Hepatocyte (in vitro differentiated cells): ENCODE measurements at regions not wholly inside any gene's neighbourhood (a gene's known extent, or its start where the extent isn't known, plus 50 kb on each side); places are given as distances from the start of the nearest gene placed in this dataset.

ENCODE experiments used
- DNase-seq: peaks from one replicate; pipeline ENCODE4 v3.0.0-alpha.2; 2016; ENCODE audit warnings: low spot score
- H2AFZ ChIP-seq: fragments of 200-600 bp; sonication (generic); 2 replicates; pipeline ENCODE4 v1.6.0; 2016; ENCODE audit warnings: antibody characterized with exemption, mild to moderate bottlenecking
- H3K27ac ChIP-seq: fragments of 200-600 bp; sonication (generic); 2 replicates; pipeline ENCODE4 v1.5.1; 2016; ENCODE audit warnings: mild to moderate bottlenecking
- H3K27me3 ChIP-seq: fragments of 200-600 bp; sonication (generic); 2 replicates; pipeline ENCODE4 v1.6.1; 2016
- H3K36me3 ChIP-seq: fragments of 200-600 bp; sonication (generic); replicated peaks from 2 replicates; pipeline ENCODE4 v1.5.1; 2016; ENCODE audit warnings: low read depth; ENCODE audit not compliant: insufficient read depth
- H3K4me1 ChIP-seq: fragments of 200-600 bp; sonication (generic); 2 replicates; pipeline ENCODE4 v1.5.1; 2016; ENCODE audit warnings: mild to moderate bottlenecking, moderate library complexity; ENCODE audit not compliant: insufficient read depth
- H3K4me2 ChIP-seq: fragments of 200-600 bp; sonication (generic); 2 replicates; pipeline ENCODE4 v1.6.0; 2016
- H3K4me3 ChIP-seq: fragments of 200-600 bp; sonication (generic); 2 replicates; pipeline ENCODE4 v1.5.1; 2016; ENCODE audit warnings: mild to moderate bottlenecking
- H3K79me2 ChIP-seq: fragments of 200-600 bp; sonication (generic); 2 replicates; pipeline ENCODE4 v1.6.0; 2017; ENCODE audit warnings: mild to moderate bottlenecking
- H3K9me2 ChIP-seq: fragments of 200-600 bp; sonication (generic); replicated peaks from 2 replicates; pipeline ENCODE4 v1.6.0; 2017; ENCODE audit warnings: mild to moderate bottlenecking; ENCODE audit not compliant: insufficient read depth
- H3K9me3 ChIP-seq: fragments of 200-600 bp; sonication (generic); 2 replicates; pipeline ENCODE4 v1.5.1; 2016; ENCODE audit warnings: low read depth, mild to moderate bottlenecking
- H4K20me1 ChIP-seq: fragments of 200-600 bp; sonication (generic); 2 replicates; pipeline ENCODE4 v1.6.0; 2016; ENCODE audit warnings: mild to moderate bottlenecking; ENCODE audit not compliant: insufficient read depth, poor library complexity, severe bottlenecking
- EZH2 ChIP-seq: fragments of 200-600 bp; sonication (generic); IDR thresholded peaks from 2 replicates; pipeline ENCODE4 v1.6.1; 2016; ENCODE audit warnings: antibody characterized with exemption, mild to moderate bottlenecking, borderline replicate concordance
- EZH2phosphoT487 ChIP-seq: fragments of 200-600 bp; sonication (generic); IDR thresholded peaks from one replicate; pipeline ENCODE4 v1.6.1; 2018; ENCODE audit warnings: antibody characterized with exemption, mild to moderate bottlenecking, low read depth, moderate library complexity; ENCODE audit not compliant: unreplicated experiment, severe bottlenecking
- WGBS: methylation state at CpG from one replicate; pipeline ENCODE4 v1.1.6; 2016; ENCODE audit warnings: low lambda C conversion rate; ENCODE audit errors: missing lambda C conversion rate; 5-methylcytosine and 5-hydroxymethylcytosine counted together
- TF ChIP-seq, protein P1 (sequence below): fragments of 200-600 bp; sonication (generic); IDR thresholded peaks from 2 replicates; pipeline ENCODE4 v1.5.1; 2016; ENCODE audit warnings: antibody characterized with exemption, mild to moderate bottlenecking; ENCODE audit not compliant: poor library complexity

DNA sequence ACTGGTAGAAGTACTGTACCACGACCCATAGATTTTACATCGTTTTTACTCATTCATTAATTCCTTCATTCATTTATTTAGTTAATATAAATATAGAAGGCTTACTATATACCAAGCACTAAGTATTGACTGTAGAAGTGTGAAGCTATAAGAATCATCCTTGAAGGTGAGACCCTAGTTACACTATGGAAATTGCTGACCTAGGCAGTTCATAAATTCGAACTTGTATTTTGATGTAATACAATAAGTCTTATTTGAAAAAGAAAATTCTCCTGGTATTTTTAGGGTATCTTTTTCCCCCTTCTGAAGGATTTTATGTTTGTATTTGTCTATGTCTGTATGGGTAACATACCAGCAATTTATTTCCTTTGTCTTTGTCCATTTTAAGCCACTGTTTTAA is 220.1 kb upstream of the DMAC1 start:
- Histone ChIP-seq H3K9me2 (no peaks in the 10 kb centered on the region), H3K4me1 (no peaks in the 10 kb centered on the region), H3K79me2 (no peaks in the 10 kb centered on the region), H3K27ac (no peak overlapping the region), H4K20me1 (no peaks in the 10 kb centered on the region), H3K27me3 (no peaks in the 10 kb centered on the region), H2AFZ (no peak overlapping the region), H3K4me2 (no peak overlapping the region), H3K4me3 (no peak overlapping the region), H3K9me3 (no peaks in the 10 kb centered on the region), H3K36me3 (no peaks in the 10 kb centered on the region)
- 90% methylated on average over 3 of the region's 3 CpGs for WGBS
- DNase-seq, result no peak
- no peak for TF ChIP-seq EZH2phosphoT487

DNA sequence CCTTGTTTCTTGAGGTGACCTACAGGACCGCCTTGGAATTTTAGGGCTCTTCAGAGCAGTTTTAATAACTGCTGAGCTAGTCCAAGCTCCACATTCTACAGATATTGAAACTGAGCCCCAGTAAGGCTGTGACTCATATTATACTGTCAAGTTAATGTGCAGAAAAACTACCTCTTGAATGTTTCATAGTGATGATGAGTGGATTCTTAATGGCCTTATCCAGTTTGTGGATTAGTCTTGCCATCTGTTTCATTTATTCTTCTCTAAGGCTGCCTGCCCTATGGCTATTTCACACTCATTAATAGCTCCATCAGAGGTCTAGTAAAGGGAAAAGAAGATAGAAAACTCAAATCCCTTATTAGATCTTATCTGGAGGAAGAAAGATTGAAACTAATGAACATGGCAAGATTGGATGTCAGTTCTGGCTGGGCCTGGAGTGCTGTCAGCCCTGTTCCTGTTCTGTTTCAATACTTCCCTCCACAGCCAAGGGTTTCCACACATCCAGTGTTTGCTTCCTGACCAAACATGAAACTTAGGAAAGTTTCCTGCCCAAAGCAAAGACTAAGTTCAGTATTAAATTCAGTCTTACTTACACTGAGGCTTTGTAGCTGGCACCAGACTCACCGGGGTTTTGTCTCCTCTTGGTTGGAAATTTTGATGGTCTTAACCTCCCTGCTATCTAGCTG is 215.6 kb upstream of the DMAC1 start:
- Histone ChIP-seq H3K9me2 (no peaks in the 10 kb centered on the region), H3K9me3 (no peaks in the 10 kb centered on the region), H3K79me2 (no peaks in the 10 kb centered on the region), H3K4me3 (no peak overlapping the region), H3K4me1 (no peaks in the 10 kb centered on the region), H3K27ac (no peak overlapping the region), H3K4me2 (no peak overlapping the region), H2AFZ (no peak overlapping the region), H3K36me3 (no peaks in the 10 kb centered on the region), H4K20me1 (no peaks in the 10 kb centered on the region), H3K27me3 (no peaks in the 10 kb centered on the region)
- 64% methylated on average over 2 of the region's 2 CpGs for WGBS
- no peak for DNase-seq
- TF ChIP-seq EZH2 (no peak), EZH2phosphoT487 (no peak)
- TF ChIP-seq, protein P1, sequence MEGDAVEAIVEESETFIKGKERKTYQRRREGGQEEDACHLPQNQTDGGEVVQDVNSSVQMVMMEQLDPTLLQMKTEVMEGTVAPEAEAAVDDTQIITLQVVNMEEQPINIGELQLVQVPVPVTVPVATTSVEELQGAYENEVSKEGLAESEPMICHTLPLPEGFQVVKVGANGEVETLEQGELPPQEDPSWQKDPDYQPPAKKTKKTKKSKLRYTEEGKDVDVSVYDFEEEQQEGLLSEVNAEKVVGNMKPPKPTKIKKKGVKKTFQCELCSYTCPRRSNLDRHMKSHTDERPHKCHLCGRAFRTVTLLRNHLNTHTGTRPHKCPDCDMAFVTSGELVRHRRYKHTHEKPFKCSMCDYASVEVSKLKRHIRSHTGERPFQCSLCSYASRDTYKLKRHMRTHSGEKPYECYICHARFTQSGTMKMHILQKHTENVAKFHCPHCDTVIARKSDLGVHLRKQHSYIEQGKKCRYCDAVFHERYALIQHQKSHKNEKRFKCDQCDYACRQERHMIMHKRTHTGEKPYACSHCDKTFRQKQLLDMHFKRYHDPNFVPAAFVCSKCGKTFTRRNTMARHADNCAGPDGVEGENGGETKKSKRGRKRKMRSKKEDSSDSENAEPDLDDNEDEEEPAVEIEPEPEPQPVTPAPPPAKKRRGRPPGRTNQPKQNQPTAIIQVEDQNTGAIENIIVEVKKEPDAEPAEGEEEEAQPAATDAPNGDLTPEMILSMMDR, result no peak

DNA sequence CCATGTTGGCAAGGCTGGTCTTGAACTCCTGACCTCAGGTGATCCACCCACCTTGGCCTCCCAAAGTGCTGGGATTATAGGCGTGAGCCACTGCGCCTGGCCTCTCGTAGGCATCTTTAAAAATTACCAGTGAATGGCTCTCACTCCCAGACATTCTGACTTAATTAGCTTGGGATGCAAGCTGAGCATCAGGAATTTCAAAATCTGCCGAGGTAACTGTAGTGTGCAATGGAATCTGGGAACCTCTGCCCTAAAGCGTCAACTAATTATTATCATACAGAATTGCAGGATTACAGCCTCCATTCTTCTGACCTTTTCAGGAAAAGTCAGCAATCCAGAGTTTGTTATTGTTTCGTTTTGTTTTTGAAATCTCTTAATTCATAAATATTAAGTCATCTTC is 213.4 kb upstream of the DMAC1 start:
- no peaks in the 10 kb centered on the region for H4K20me1 ChIP-seq
- TF ChIP-seq, protein P1, result no peak
- TF ChIP-seq EZH2 (no peak), EZH2phosphoT487 (no peak)
- H3K9me3 ChIP-seq, result peaks cover 6% of the 10 kb centered on the region
- no peaks in the 10 kb centered on the region for H3K27me3 ChIP-seq
- H3K4me2 ChIP-seq, result no peak overlapping the region
- no peak overlapping the region for H3K27ac ChIP-seq
- no peaks in the 10 kb centered on the region for H3K79me2 ChIP-seq
- peak; percentile 6 for DNase-seq
- H3K36me3 ChIP-seq, result no peaks in the 10 kb centered on the region
- H3K4me1 ChIP-seq, result no peaks in the 10 kb centered on the region
- 59% methylated on average over 6 of the region's 6 CpGs for WGBS
- no peaks in the 10 kb centered on the region for H3K9me2 ChIP-seq
- H3K4me3 ChIP-seq, result no peak overlapping the region
- no peak overlapping the region for H2AFZ ChIP-seq

DNA sequence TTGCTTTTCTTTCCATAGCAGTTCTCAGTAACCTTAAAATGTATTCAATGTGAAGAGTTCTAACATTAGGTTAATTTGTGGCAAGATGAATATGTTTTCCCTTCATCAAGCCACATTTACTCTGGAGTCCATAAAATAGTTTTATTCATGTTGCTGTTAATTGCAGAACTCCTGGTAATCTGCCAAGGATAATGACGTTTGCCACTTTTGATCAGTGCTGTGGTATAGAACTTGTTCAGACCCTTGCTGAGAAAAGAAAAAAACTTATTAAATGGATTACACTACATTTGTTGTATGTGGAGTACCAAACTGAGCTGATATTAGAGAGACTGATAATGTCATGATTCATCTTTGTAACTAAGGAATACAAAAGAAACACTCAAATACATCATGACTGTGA is 212.4 kb upstream of the DMAC1 start:
- H3K27me3 ChIP-seq, result no peaks in the 10 kb centered on the region
- H4K20me1 ChIP-seq, result no peaks in the 10 kb centered on the region
- no peak for DNase-seq
- H3K4me2 ChIP-seq, result no peak overlapping the region
- H3K9me2 ChIP-seq, result no peaks in the 10 kb centered on the region
- no peak overlapping the region for H3K4me3 ChIP-seq
- 77% methylated on average over 1 of the region's 1 CpG for WGBS
- TF ChIP-seq EZH2phosphoT487 (no peak), EZH2 (no peak)
- TF ChIP-seq, protein P1, result no peak
- no peaks in the 10 kb centered on the region for H3K36me3 ChIP-seq
- no peak overlapping the region for H2AFZ ChIP-seq
- no peak overlapping the region for H3K27ac ChIP-seq
- H3K4me1 ChIP-seq, result no peaks in the 10 kb centered on the region
- no peaks in the 10 kb centered on the region for H3K79me2 ChIP-seq
- H3K9me3 ChIP-seq, result peaks cover 6% of the 10 kb centered on the region
